Sciatic nerve (tissue), 2 donors: ENCODE measurements at regions not wholly inside any gene's neighbourhood (a gene's known extent, or its start where the extent isn't known, plus 50 kb on each side); places are given as distances from the start of the nearest gene placed in this dataset.
"Not testable (repeated sequence)": the region's sequence is repeated elsewhere in the genome, so short reads cannot be mapped to it uniquely, and the experiment has no call there.

Experiments
- ATAC-seq: fragments of 200-7000 bp; cut with Tn5 transposase; one replicate; pipeline ENCODE4 v1.9.1; 2020; ENCODE audit warnings: mild to moderate bottlenecking, moderate library complexity
- DNase-seq: peaks from one replicate; pipeline ENCODE4 v3.0.0-alpha.2; 2020; ENCODE audit warnings: low spot score
- intact Hi-C: fragments of 100-400 bp; cut with DNase I; formaldehyde crosslinking; loops from one replicate; pipeline ENCODE4 v1.14.2; 2022
- donor health status: DM: no; HTN: no; CAD: no.
- donor health status: DM: no; HTN: no; CAD: no.

- intact Hi-C loops = no loop called here
- ATAC-seq (peak; percentile 67), DNase-seq (no peak)
Observed at GRCh38 chr14:85056267-85056666, 473.7 kb upstream of the FLRT2 start.

- DNase-seq (no peak), ATAC-seq (no peak)
- intact Hi-C loops = no loop called here
Observed at GRCh38 chr14:85057221-85057620, 472.7 kb upstream of the FLRT2 start.

- DNase-seq (no peak), ATAC-seq (no peak)
- intact Hi-C loops = no loop called here
Observed at GRCh38 chr14:85058150-85058549, 471.8 kb upstream of the FLRT2 start.

- peak; percentile 41 for ATAC-seq
- intact Hi-C loops = no loop called here
- no peak for DNase-seq
Observed at GRCh38 chr14:85060121-85060520, 469.8 kb upstream of the FLRT2 start.

- no peak for ATAC-seq
- intact Hi-C loops = no loop called here
- no peak for DNase-seq
Observed at GRCh38 chr14:85061256-85061655, 468.7 kb upstream of the FLRT2 start.

- intact Hi-C loops = no loop called here
- DNase-seq (no peak), ATAC-seq (no peak)
Observed at GRCh38 chr14:85063747-85064146, 466.2 kb upstream of the FLRT2 start.

- no peak for ATAC-seq
- intact Hi-C loops = no loop called here
Observed at GRCh38 chr14:85071447-85071846, 458.5 kb upstream of the FLRT2 start.

GRCh38 chr14:85074955-85075354, 455.0 kb upstream of the FLRT2 start:
- intact Hi-C loops = no loop called here
- DNase-seq (no peak), ATAC-seq (no peak)

More at GRCh38 chr14:85071447-85071846, 458.5 kb upstream of the FLRT2 start:
- DNase-seq = no peak

GRCh38 chr14:85075694-85076476, 454.1 kb upstream of the FLRT2 start:
- intact Hi-C loops = no loop called here
- ATAC-seq (no peak), DNase-seq (no peak)

- DNase-seq, ATAC-seq, intact Hi-C loops: not testable (repeated sequence)
Observed at GRCh38 chr14:85077716-85078115, 452.2 kb upstream of the FLRT2 start.

GRCh38 chr14:85079842-85080730, 449.9 kb upstream of the FLRT2 start:
- intact Hi-C loops = no loop called here
- no peak for ATAC-seq
- DNase-seq = no peak

GRCh38 chr14:85084344-85084743, 445.6 kb upstream of the FLRT2 start:
- DNase-seq (no peak), ATAC-seq (no peak)
- intact Hi-C loops = no loop called here

- ATAC-seq (no peak), DNase-seq (no peak)
- intact Hi-C loops = no loop called here
Observed at GRCh38 chr14:85085981-85086380, 444.0 kb upstream of the FLRT2 start.

GRCh38 chr14:85087201-85087600, 442.7 kb upstream of the FLRT2 start:
- intact Hi-C loops = no loop called here
- no peak for DNase-seq
- ATAC-seq = no peak

GRCh38 chr14:85088192-85088591, 441.8 kb upstream of the FLRT2 start:
- ATAC-seq (peak; percentile 87), DNase-seq (no peak)
- intact Hi-C loops = no loop called here

GRCh38 chr14:85090681-85091080, 439.3 kb upstream of the FLRT2 start:
- DNase-seq (no peak), ATAC-seq (no peak)
- intact Hi-C loops = no loop called here

GRCh38 chr14:85093631-85094330, 436.2 kb upstream of the FLRT2 start:
- intact Hi-C loops = no loop called here
- ATAC-seq (no peak), DNase-seq (no peak)

- ATAC-seq (no peak), DNase-seq (no peak)
- intact Hi-C loops = no loop called here
Observed at GRCh38 chr14:85102591-85102990, 427.4 kb upstream of the FLRT2 start.

- intact Hi-C loops = no loop called here
- no peak for ATAC-seq
- DNase-seq = no peak
Observed at GRCh38 chr14:85106506-85106905, 423.4 kb upstream of the FLRT2 start.

GRCh38 chr14:85112762-85113161, 417.2 kb upstream of the FLRT2 start:
- intact Hi-C loops = no loop called here
- no peak for ATAC-seq

More at GRCh38 chr14:85112762-85113161, 417.2 kb upstream of the FLRT2 start:
- DNase-seq = no peak
